ENCODE measurements at regions not wholly inside any gene's neighbourhood (a gene's known extent, or its start where the extent isn't known, plus 50 kb on each side); places are given as distances from the start of the nearest gene placed in this dataset.

DNA sequence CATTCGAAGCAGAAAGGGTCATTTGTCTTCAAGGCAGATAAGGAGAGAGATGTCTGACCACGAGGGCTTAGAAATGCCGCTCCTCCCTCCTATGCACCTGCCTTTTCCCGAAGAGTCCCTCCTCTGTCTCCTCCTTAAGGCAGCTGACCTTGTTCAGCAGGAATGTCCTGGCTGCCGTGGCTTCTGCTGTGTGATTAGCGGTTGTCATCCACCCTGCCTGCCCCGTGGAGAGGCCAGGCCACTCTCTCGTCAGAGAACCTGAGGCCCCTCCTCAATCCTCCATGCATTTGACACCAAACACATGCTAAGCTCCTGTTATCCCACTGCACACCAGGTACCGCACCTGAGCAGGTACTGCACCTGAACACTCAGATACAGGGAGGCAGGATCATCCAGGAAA is 834.6 kb downstream of the TBC1D22A start:
- no peak overlapping the region for H3K27ac ChIP-seq (ENCODE audit: low read depth, low read length)
- 27 to 58% (median 56%) methylated on average over 9 of the region's 9 CpGs for WGBS, 3 donors

DNA sequence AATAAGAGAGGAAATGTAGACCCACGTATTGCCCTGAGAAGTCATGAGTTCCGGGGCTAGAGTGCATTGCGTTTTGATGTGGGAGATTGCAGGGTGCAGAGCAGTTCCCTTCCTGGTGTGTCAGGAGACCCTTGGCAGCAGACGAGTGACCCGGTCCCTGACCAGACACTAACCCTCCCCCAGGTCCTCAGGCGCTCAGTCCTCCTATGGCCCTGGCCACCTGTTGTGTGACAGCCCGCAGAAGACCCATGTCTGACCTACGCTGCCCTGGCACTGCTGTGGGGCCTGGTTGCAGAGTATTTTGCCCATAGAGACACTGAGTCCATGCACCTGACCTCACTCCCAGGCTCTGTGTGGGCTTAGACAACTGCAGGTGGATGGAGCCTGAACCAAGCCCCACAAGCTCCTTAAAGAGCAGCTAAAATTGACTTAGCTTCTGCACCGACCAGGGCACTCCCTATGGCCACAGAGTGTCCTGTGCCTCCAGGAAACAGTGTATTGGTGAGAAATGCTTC is 833.8 kb downstream of the TBC1D22A start:
- 79 to 86% (median 80%) methylated on average over 9 of the region's 9 CpGs for WGBS, 3 donors
- H3K27ac ChIP-seq (ENCODE audit: low read depth, low read length) = no peak overlapping the region

DNA sequence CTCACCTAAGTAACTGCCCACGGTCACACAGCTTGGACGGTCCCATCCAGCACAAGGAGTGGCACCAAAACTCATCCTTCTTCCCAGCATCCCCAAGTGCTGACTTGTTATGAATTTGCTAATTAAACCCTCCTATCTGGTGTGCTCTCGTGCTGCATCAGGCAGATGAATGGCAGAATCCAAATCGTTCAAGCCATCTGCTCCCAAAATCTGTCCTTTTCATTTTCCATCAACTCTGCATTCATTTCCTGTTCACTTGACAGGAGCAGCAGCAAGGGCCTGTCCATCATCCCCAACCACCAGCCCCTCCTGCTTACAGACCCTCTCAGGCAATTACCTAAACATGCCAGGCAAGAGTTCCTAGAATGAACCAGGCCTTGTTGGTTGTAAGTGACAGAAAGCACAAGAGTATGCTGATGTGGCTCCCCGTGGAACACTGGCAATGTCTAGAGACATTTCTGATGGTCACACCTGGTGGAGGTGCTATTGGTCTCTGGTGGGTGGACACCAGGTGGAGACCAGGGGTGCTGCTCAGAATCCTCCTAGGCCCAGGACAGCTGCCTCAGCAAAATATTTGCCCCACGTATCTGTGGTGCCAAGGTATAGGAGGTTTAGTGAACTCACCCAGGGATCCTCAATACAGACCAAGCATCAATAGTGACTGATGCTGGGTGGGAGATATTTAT is 832.5 kb downstream of the TBC1D22A start:
- H3K27ac ChIP-seq (ENCODE audit: low read depth, low read length) = no peak overlapping the region
- 74 to 92% (median 90%) methylated on average over 6 of the region's 6 CpGs for WGBS, 3 donors

DNA sequence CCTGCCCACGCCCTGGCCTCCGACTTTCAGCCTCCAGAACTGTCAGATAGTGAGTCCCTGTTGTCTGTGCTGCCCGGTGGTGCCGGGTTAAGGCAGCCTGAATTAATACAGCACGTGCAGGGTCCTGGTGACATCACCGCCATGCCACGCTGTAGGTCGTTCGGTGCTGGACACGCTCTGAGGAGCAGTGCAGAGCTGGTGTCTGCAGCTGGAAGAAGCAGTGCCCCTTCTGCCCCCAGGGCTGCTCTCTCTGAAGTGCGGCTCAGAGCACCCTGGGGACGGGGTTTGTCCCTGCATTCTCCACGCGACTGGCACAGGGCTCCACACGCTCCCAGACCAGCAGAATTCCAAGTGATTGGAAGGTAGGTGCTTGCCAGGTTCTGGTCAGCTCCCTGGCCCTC is 831.5 kb downstream of the TBC1D22A start:
- H3K27ac ChIP-seq (ENCODE audit: low read depth, low read length) = no peak overlapping the region
- 79 to 88% (median 85%) methylated on average over 15 of the region's 15 CpGs for WGBS, 3 donors

DNA sequence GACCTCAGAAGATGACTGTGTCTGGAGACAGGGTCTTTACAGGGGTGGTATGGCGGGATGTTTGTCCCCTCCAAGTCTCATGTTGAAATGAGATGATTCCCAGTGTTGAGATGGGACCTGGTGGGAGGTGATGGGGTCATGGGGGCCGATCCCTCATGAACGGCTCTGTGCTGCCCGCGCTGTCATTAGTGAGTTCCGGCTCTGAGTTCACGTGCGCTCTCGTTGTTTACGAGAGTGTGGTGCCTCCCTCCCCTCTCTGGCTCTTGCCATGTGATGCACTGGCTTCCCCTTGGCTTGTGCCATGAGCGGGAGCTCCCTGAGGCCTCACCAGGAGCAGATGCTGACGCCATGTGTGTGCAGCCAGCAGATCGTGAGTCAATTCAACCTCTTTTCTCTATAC is 830.8 kb downstream of the TBC1D22A start:
- no peak overlapping the region for H3K27ac ChIP-seq (ENCODE audit: low read depth, low read length)
- WGBS, 3 donors = 81 to 87% (median 82%) methylated on average over 13 of the region's 13 CpGs

DNA sequence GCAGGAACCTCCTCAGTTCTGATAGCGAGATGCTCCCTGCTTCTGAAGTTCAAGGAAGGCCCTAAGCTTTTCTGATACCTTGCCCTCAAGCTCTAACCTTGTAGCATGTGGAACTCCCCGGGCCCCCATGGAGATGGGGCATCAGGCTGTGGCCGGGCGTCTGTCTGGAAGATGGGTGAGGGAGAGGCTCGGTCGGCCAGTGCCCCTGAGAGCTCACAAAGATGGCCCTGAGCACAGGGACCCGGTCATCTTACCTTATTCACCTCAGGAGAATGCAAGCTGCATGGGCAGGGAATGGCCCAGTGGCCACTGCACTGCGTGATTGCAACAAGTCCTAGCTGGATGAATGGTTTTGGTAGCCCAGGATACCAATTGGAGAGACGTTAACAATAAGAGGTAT is 830.3 kb downstream of the TBC1D22A start:
- 75 to 89% (median 89%) methylated on average over 9 of the region's 9 CpGs for WGBS, 3 donors
- H3K27ac ChIP-seq (ENCODE audit: low read depth, low read length) = no peak overlapping the region

DNA sequence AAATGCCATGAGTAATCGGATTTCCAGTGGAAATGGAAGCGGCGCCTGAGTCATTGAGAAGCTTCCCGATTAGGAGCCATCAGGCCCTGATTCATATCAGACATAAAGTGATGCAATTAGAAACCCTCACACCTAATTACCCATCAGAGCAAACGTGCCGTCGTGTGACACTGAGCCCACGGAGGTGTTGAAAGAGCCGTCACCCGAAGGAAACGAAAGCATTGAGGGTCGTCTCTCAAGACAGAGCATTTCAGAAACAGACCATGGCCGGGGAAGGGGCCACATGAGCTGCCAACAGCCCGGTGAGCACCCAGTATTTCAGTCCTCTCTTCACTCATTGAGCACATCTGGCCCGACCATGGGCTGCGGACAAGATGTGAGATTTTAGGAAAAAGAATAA is 829.3 kb downstream of the TBC1D22A start:
- 78 to 86% (median 82%) methylated on average over 16 of the region's 16 CpGs for WGBS, 3 donors
- no peak overlapping the region for H3K27ac ChIP-seq (ENCODE audit: low read depth, low read length)

DNA sequence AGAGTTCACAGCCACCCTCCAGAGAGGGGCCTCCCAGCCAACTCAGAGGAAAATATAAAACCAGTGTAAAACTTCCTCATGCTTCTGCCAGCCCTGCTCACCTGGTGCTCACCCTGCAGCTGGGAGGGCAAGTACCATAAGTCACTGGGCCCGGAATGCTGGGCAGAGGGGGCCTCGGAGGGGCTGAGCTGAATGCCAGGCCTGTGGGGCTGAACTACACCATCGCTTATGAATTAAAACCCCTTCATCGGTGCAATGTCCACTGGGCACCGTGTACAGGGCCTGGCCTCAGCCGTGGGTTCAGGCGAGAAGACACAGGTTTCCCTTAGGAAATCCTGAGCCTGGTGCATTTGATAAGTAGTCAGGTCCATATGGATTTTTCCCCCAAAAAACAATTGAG is 828.6 kb downstream of the TBC1D22A start:
- no peak overlapping the region for H3K27ac ChIP-seq (ENCODE audit: low read depth, low read length)
- WGBS, 3 donors = 86 to 92% (median 92%) methylated on average over 7 of the region's 7 CpGs

DNA sequence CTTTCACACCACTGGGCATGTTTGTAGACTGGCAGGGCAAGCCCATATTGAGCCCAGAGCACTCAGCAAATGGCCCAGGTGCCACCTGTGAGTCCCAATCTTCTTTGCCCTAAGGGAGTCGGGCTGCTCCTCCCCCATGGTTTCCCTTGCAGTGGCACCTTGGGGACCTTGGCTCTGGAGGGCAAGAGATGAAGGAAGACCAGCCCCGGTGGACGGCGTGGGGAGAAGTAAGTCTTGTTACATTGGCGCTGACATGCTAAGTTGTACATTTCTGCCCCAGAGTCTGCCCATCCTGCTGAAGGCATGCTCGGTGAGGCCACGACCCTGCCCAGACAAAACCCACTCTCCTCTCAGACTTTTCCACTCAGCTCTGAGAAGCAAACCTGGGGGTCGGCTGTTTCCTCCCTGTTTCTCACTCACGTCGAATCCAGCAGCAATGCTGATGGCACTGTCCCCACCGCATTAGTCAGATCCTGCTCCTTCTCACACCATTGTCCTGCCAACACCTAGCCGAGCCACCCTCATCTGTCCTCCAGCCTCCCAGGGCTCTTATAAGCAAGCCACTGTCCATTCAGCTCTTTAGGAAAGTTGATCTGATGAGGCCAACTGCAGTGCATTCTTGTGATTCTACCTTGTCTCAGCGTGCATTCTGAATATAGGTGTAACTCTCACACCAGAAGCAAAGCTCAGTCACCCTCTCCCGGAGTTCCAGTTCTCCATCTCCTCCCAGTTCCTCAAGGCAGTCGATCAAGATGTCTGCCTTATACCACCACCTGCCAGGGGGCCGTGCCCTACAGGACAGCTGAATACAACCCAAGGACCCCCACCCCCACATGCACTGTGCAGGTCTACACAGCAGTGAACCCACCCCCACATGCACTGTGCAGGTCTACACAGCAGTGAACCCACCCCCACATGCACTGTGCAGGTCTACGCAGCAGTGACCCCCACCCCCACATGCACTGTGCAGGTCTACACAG is 827.1 kb downstream of the TBC1D22A start:
- 76 to 87% (median 87%) methylated on average over 17 of the region's 17 CpGs for WGBS, 3 donors

DNA sequence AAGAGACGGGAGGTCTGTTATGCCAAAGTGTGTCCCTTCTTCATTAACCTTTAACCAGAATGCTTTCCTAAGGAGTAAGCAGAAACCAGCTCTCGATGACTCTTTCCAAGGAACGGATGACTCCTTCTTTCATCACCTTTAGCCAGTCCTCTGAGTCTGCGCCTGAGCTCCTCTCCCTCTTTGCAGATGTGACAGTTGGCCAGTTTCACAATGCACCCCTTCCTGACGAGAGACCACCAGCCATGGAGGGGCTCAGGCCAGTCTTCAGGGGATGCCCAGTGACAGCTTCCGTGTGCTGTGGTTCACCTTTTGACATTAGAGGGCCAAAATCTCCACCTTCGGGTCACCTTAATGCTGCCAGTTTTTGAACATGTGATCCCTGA is 826.1 kb downstream of the TBC1D22A start:
- WGBS, 3 donors = 76 to 84% (median 77%) methylated on average over 7 of the region's 7 CpGs
- no peak overlapping the region for H3K27ac ChIP-seq (ENCODE audit: low read depth, low read length)

More for the DNA sequence above, 827.1 kb downstream of the TBC1D22A start:
- H3K27ac ChIP-seq (ENCODE audit: low read depth, low read length) = no peak overlapping the region

DNA sequence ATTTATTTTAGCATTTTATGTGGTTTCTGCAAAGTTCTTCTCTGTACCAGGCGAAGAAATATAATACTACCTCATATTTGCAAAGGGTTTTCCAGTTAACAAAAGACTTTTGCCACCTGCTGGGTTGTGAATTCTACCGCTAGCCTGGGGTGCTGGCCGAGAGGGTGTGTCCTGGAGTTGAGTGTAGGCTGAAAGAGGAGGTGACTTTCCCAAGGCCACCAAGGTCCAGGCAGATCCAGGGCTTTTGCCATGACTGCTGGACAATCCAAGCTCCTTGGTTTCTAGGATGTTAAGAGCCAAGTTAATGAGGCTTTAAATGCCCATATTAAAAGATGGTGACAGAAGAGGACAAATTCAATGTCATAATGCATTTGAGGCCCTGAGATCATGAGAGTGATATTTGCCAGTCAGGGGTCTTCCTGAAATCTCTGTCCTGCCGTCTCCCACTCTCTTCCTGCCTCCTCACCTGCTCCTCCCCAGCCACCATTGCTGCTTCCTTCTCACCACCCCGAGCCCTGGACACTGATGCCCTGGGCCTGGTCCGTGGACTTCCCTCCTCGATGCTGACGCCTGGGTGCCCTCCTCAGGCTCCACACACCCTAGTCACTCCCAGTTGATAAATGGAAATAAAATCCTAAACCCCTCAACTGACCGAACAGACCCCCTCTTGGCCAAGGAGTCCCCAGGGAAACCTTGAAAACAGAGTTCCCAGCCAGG is 825.6 kb downstream of the TBC1D22A start:
- 73 to 79% (median 78%) methylated on average over 9 of the region's 9 CpGs for WGBS, 3 donors

DNA sequence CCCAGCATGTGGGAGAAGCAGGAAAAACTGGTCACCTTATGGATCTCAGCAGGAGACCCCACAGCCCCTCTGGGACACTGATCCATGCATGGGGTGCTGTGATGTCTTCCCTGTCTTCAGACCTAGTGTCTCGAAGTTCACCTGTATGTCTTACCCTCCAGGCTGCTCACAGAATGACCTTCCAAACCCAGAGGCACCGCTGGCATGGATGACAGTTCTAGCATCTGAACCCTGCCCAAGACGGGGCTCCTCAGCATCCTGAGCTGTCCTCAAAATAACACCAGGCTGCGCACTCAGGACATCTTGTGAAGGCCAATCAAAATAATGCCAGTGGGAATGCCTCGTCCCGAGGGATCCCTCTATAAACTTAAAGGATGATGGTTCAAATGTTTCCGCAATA is 824.9 kb downstream of the TBC1D22A start:
- WGBS, 3 donors = 70 to 85% (median 81%) methylated on average over 7 of the region's 7 CpGs
- H3K27ac ChIP-seq (ENCODE audit: low read depth, low read length) = no peak overlapping the region

More for the DNA sequence above, 825.6 kb downstream of the TBC1D22A start:
- H3K27ac ChIP-seq (ENCODE audit: low read depth, low read length) = no peak overlapping the region

DNA sequence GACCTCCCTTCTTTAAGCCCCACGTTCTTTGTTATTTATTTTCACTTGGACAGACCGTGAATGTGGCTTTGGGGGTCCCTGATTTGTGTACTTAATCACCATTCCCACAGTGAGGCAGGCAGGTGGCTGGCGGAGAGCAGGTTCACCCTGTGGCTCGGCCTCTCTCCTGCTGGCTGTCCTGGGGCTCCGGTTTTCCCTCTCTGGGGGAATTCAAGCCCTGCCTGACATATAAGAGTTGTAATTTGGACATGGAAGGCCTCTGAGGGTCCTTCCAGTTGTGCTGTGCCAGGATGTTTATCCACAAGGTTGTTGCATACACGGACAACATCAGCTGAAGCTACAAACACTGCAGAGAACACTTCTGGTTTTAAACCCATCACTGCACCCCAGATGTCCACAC is 824.5 kb downstream of the TBC1D22A start:
- 55 to 73% (median 69%) methylated on average over 6 of the region's 6 CpGs for WGBS, 3 donors
- H3K27ac ChIP-seq (ENCODE audit: low read depth, low read length) = no peak overlapping the region

DNA sequence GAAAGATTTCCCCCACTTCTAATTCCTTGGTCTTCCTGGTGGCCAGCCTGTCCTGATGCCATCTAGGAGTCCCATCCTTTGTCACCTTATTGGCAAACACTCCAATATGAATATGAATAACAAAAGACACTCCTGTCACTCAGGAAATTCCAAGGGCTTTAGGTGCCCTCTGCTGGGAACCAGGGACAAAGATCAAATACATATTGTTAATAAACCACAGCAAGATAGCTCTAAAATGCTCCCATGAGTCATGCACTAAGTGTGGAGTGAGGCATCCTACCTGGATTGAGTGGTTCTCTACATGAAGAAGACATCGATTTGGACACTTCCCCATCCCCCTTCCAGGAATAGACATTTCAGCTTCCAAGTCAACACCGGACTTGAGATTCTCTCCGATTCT is 823.6 kb downstream of the TBC1D22A start:
- H3K27ac ChIP-seq (ENCODE audit: low read depth, low read length) = no peak overlapping the region
- WGBS, 3 donors = 37 to 75% (median 75%) methylated on average over 3 of the region's 3 CpGs

DNA sequence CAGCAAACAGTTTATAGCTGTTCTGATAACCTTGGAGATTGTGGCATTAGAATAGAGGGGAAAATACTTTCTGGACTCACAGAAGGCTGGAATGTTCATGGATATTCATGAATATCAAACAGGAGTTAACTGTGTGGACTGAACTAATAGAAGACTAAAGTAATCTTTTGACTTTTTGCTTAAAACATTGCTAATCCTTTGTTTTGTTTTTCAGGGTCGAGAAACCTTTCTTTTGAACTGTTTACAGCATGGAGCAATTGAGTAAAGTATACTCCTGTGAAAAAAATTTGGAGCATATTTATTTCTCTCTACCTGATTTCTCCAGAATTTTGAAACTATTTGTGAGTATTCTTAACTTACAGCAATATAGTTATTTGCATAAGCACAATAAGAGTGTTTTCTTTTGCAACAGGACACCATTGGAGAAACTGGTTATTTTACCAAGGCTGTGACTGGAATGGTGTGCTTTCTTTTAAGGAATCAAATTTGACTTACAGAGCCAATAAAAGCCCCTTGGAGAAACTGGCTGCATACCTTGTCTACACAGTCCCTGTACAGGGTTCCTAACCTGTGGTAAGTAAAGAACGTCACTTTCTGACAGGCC is 821.6 kb downstream of the TBC1D22A start:
- no peak overlapping the region for H3K27ac ChIP-seq (ENCODE audit: low read depth, low read length)
- WGBS, 3 donors = 54 to 75% (median 75%) methylated on average over 2 of the region's 2 CpGs

DNA sequence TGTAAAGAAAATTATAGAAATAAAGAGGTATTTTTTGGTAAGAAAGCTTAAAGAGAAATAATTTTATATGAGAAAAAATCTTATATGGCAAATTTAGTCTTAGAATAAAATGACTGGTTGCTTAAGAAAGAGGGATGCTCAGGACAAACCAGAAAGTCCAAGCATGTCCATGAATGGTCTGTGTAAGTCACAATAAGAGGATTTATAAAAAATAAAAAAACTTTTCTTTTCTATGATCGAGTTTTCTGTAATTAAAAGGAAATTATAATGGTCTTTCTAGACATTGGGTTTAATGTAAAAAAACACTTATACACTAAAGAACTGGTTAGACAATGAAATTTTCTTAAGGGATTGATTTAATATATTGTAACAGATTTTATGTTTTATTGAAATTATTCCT is 819.6 kb downstream of the TBC1D22A start:
- no peak overlapping the region for H3K27ac ChIP-seq (ENCODE audit: low read depth, low read length)
- WGBS, 3 donors = 26 to 70% (median 62%) methylated on average over 1 of the region's 1 CpG

DNA sequence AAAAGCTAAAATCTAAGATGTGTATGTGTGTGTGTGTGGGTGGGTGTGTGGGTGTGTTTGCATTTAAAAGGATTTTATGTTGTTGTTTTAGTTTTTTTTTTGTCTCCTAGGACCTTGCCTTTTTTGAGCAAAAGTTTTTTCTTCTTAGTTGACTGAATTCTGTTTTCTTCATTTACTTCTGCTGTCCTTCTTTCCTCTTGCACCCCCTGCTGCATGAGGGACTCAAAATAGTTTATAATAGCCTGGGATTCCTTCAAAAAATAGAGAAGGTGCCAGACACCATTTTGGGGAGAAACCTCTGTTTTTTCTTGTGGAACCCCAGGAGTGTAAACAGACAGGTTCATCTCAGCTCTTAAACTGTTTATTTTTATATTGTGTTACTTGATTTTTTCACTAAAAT is 817.7 kb downstream of the TBC1D22A start:
- H3K27ac ChIP-seq (ENCODE audit: low read depth, low read length) = no peak overlapping the region

DNA sequence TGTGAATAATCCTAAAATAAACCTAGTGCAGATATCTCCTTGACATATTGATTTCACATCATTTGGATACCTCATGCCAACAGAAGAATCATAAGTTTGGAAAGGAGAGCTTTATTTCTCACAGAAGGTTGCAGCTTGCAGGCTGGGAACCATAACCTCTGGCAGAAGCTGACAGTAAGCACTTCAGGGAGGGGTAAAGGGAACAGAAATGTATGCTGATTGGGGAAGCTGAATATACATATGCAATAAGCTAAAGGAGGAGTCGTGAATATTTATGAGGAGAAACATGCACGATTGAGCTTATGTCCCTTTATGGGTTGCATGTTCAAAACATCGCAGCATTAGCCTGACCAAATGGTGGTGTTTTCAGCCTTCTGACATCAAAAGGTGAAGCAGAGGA is 814.5 kb downstream of the TBC1D22A start:
- no peak overlapping the region for H3K27ac ChIP-seq (ENCODE audit: low read depth, low read length)
- 71 to 86% (median 84%) methylated on average over 3 of the region's 3 CpGs for WGBS, 3 donors
